ENCODE measurements at regions not wholly inside any gene's neighbourhood (a gene's known extent, or its start where the extent isn't known, plus 50 kb on each side); places are given as distances from the start of the nearest gene placed in this dataset.

- TF ChIP-seq, protein P1, sequence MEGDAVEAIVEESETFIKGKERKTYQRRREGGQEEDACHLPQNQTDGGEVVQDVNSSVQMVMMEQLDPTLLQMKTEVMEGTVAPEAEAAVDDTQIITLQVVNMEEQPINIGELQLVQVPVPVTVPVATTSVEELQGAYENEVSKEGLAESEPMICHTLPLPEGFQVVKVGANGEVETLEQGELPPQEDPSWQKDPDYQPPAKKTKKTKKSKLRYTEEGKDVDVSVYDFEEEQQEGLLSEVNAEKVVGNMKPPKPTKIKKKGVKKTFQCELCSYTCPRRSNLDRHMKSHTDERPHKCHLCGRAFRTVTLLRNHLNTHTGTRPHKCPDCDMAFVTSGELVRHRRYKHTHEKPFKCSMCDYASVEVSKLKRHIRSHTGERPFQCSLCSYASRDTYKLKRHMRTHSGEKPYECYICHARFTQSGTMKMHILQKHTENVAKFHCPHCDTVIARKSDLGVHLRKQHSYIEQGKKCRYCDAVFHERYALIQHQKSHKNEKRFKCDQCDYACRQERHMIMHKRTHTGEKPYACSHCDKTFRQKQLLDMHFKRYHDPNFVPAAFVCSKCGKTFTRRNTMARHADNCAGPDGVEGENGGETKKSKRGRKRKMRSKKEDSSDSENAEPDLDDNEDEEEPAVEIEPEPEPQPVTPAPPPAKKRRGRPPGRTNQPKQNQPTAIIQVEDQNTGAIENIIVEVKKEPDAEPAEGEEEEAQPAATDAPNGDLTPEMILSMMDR (IDR thresholded peaks at IDR 0.05), result no peak
- no peak for TF ChIP-seq POLR2A (IDR thresholded peaks at IDR 0.05)
- Histone ChIP-seq H3K27me3 (peaks cover 0 to 4% of the 10 kb centered on the region in 2 donors), H3K4me1 (no peaks in the 10 kb centered on the region), H3K9me3 (no peaks in the 10 kb centered on the region), H3K36me3 (no peaks in the 10 kb centered on the region), H3K27ac (no peak overlapping the region), H3K4me3 (no peak overlapping the region)
- DNase-seq, result no peak
- 19% methylated on average over 4 of the region's 4 CpGs for WGBS (ENCODE audit: insufficient coverage, low coverage, low lambda C conversion rate, missing lambda C conversion rate)
- intact Hi-C loops (cut with DNase I), result no loop called here
- ATAC-seq, result no peak
These were observed 395.3 kb upstream of the PITX2 start for GRCh38 chr4:111018216-111018615.

GRCh38 chr4:111020476-111020875, 397.6 kb upstream of the PITX2 start:
- 32% methylated on average over 1 of the region's 1 CpG for WGBS (ENCODE audit: insufficient coverage, low coverage, low lambda C conversion rate, missing lambda C conversion rate)
- H3K27ac ChIP-seq, result no peak overlapping the region
- TF ChIP-seq POLR2A (IDR thresholded peaks at IDR 0.05), result no peak
- TF ChIP-seq, protein P1 (IDR thresholded peaks at IDR 0.05), result no peak
- H3K36me3 ChIP-seq, result no peaks in the 10 kb centered on the region
- ATAC-seq (no peak), DNase-seq (no peak)
- intact Hi-C loops (cut with DNase I), result no loop called here
- no peaks in the 10 kb centered on the region for H3K9me3 ChIP-seq
- no peaks in the 10 kb centered on the region for H3K4me1 ChIP-seq
- peaks cover 0 to 4% of the 10 kb centered on the region in 2 donors for H3K27me3 ChIP-seq
- H3K4me3 ChIP-seq, result no peak overlapping the region

GRCh38 chr4:111020961-111021360, 398.1 kb upstream of the PITX2 start:
- Histone ChIP-seq H3K27me3 (peaks cover 0 to 4% of the 10 kb centered on the region in 2 donors), H3K4me3 (no peak overlapping the region), H3K27ac (no peak overlapping the region), H3K9me3 (no peaks in the 10 kb centered on the region), H3K4me1 (no peaks in the 10 kb centered on the region), H3K36me3 (no peaks in the 10 kb centered on the region)
- intact Hi-C loops (cut with DNase I), result no loop called here
- DNase-seq, result no peak
- TF ChIP-seq, protein P1 (IDR thresholded peaks at IDR 0.05), result no peak
- no peak for TF ChIP-seq POLR2A (IDR thresholded peaks at IDR 0.05)
- 18% methylated on average over 2 of the region's 2 CpGs for WGBS (ENCODE audit: insufficient coverage, low coverage, low lambda C conversion rate, missing lambda C conversion rate)
- no peak for ATAC-seq

DNA sequence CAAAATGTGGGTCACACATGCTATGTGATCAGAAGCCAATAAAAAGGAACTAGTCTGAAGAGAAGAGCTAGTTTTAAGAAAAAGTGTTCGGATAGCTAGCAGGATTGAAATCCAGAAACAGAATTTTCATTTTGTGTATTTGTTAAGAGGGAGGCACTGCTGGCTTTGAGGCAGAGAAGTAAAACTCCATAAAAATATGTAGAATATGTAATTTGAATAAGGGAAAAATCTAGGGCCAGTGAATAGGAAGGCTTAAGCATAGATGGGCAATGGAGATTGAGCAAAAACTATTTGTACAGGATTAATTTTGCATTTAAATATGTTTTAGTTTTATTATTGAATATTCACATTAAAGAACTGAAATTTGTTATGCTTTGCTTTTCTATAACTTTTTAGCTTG, 399.9 kb upstream of the PITX2 start:
- Histone ChIP-seq H3K27me3 (peaks cover 0 to 4% of the 10 kb centered on the region in 2 donors), H3K27ac (no peak overlapping the region), H3K9me3 (no peaks in the 10 kb centered on the region), H3K4me3 (no peak overlapping the region), H3K4me1 (no peaks in the 10 kb centered on the region), H3K36me3 (no peaks in the 10 kb centered on the region)
- ATAC-seq, result no peak
- intact Hi-C loops (cut with DNase I), result no loop called here
- no peak for TF ChIP-seq POLR2A (IDR thresholded peaks at IDR 0.05)
- TF ChIP-seq, protein P1 (IDR thresholded peaks at IDR 0.05), result no peak
- WGBS (ENCODE audit: insufficient coverage, low coverage, low lambda C conversion rate, missing lambda C conversion rate), result 36% methylated on average over 1 of the region's 1 CpG
- DNase-seq, result no peak

DNA sequence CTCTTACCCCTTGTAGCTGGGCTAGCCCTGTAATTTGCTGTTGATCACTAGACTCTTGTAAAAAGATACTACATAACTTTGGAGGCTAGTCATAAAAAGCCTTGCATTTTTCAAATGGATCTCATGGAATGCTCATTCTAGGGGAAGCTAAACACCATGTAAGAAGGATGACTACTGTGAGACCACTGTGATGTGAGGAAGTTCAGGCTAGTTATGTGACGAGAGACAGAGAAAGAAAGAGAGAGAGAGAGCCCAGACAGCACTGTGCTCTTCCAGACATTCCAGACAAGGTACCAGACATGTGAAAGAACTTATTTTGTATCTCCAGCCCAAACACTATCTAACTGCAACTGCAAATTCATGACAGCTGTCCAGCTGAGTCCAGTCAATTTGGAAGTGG, 404.6 kb upstream of the PITX2 start:
- DNase-seq (no peak), ATAC-seq (no peak)

More for the DNA sequence above, 404.6 kb upstream of the PITX2 start:
- Histone ChIP-seq H3K27me3 (no peaks in the 10 kb centered on the region), H3K27ac (no peak overlapping the region), H3K9me3 (no peaks in the 10 kb centered on the region), H3K4me1 (no peaks in the 10 kb centered on the region), H3K36me3 (no peaks in the 10 kb centered on the region), H3K4me3 (no peak overlapping the region)
- TF ChIP-seq POLR2A (IDR thresholded peaks at IDR 0.05), result no peak
- TF ChIP-seq, protein P1 (IDR thresholded peaks at IDR 0.05), result no peak
- 15% methylated on average over 1 of the region's 1 CpG for WGBS (ENCODE audit: insufficient coverage, low coverage, low lambda C conversion rate, missing lambda C conversion rate)
- intact Hi-C loops (cut with DNase I), result no loop called here

All from right lobe of liver (tissue), 6 donors.